Lung (tissue), 11 donors: ENCODE measurements at regions not wholly inside any gene's neighbourhood (a gene's known extent, or its start where the extent isn't known, plus 50 kb on each side); places are given as distances from the start of the nearest gene placed in this dataset.
A peak's percentile ranks its signal among the peaks of the same experiment; 100 is the strongest.

Experiments used
- ATAC-seq: fragments of 200-7000 bp; cut with Tn5 transposase; one replicate; pipeline ENCODE4 v1.9.1; 2020; ENCODE audit warnings: moderate number of reproducible peaks; ENCODE audit not compliant: insufficient read depth, low FRiP score
- DNase-seq, 3 donors: peaks; one replicate each; pipeline ENCODE4 v3.0.0-alpha.2; 2013 to 2017
- H3K27ac ChIP-seq, 2 donors: one replicate each; pipeline ENCODE4 v1.5.1; 2013; ENCODE audit warnings: mild to moderate bottlenecking in 2 of 2, moderate library complexity in 2 of 2, control low read depth in 1 of 2, inconsistent platforms in 1 of 2, low read depth in 1 of 2, low read length in 1 of 2
- H3K27me3 ChIP-seq, 3 donors: one replicate each; pipeline ENCODE4 v1.5.1; 2013; ENCODE audit warnings: low read length in 2 of 3; ENCODE audit not compliant: control insufficient read depth in 3 of 3, insufficient read depth in 3 of 3
- H3K36me3 ChIP-seq, 4 donors: one replicate each; pipeline ENCODE4 v1.5.1; 2013; ENCODE audit warnings: low read length in 4 of 4, mild to moderate bottlenecking in 1 of 4, moderate library complexity in 1 of 4; ENCODE audit not compliant: control insufficient read depth in 4 of 4, insufficient read depth in 4 of 4
- H3K4me1 ChIP-seq, 5 donors: one replicate each; pipeline ENCODE4 v1.5.1; 2013; ENCODE audit warnings: low read length in 5 of 5, mild to moderate bottlenecking in 2 of 5, moderate library complexity in 1 of 5; ENCODE audit not compliant: control insufficient read depth in 5 of 5, insufficient read depth in 5 of 5
- H3K4me3 ChIP-seq: one replicate; pipeline ENCODE4 v1.5.1; 2013; ENCODE audit warnings: mild to moderate bottlenecking, control low read depth, moderate library complexity
- H3K9ac ChIP-seq, 2 donors: one replicate each; pipeline ENCODE4 v1.5.1; 2013; ENCODE audit warnings: low read length in 2 of 2, control low read depth in 1 of 2; ENCODE audit not compliant: insufficient read depth in 1 of 2
- H3K9me3 ChIP-seq, 4 donors: one replicate each; pipeline ENCODE4 v1.5.1; 2013; ENCODE audit warnings: low read length in 3 of 4, mild to moderate bottlenecking in 1 of 4, moderate library complexity in 1 of 4; ENCODE audit not compliant: control insufficient read depth in 4 of 4, insufficient read depth in 3 of 4
- CTCF ChIP-seq: IDR thresholded peaks from 2 replicates; pipeline ENCODE4 v1.5.1; 2012; ENCODE audit warnings: mild to moderate bottlenecking; ENCODE audit errors: control extremely low read depth, extremely low read depth
- WGBS, 2 donors: extraction: QIAGEN DNeasy Blood & Tissue Kit; methylation state at CpG; one replicate each; pipeline ENCODE4 v1.1.7; 2013; 5-methylcytosine and 5-hydroxymethylcytosine counted together
- donor health status: control.
- donor health status: control.
- donor health status: Bipolar disorder and iron deficiency.
- donor health status: healthy.
- donor health status: DM: yes; HTN: yes; CAD: no.

DNA sequence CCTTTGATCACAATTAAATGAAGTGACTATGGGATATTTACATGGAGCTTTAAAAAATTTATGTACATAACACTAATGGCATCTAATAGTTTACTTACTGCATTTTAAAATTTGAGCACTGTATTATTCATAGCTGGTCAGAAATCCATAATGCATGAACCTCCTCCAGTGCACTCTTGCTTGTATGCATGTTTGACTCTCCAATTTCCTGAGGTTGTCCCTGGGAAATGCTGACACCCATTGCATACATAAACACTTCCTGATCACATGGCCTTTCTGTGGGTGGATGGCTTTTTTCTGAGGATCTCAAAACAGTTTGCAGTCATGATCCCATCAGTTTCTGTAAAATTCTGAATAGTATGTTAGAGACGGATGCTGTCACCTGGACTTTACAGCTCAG lies 577.8 kb downstream of the REEP3 start:
- Histone ChIP-seq H3K4me1 (no peaks in the 10 kb centered on the region), H3K36me3 (no peaks in the 10 kb centered on the region), H3K4me3 (no peak overlapping the region), H3K27me3 (no peaks in the 10 kb centered on the region), H3K9ac (no peak overlapping the region), H3K27ac (no peak overlapping the region), H3K9me3 (no peaks in the 10 kb centered on the region)
- no peak for TF ChIP-seq CTCF
- DNase-seq (no peak), ATAC-seq (no peak)
- WGBS, 2 donors, result 80 to 91% methylated on average over 1 of the region's 1 CpG

GRCh38 chr10:64101606-64102263 lies 580.5 kb downstream of the REEP3 start:
- Histone ChIP-seq H3K9me3 (peaks cover 0 to 2% (median 0%) of the 10 kb centered on the region in 4 donors), H3K27me3 (no peaks in the 10 kb centered on the region), H3K9ac (no peak overlapping the region), H3K36me3 (no peaks in the 10 kb centered on the region), H3K4me1 (no peaks in the 10 kb centered on the region), H3K4me3 (no peak overlapping the region), H3K27ac (no peak overlapping the region)
- ATAC-seq (no peak), DNase-seq (peak in 2 of 3 donors; percentile 27 to 59)
- 68 to 69% methylated on average over 3 of the region's 3 CpGs for WGBS, 2 donors
- no peak for TF ChIP-seq CTCF

DNA sequence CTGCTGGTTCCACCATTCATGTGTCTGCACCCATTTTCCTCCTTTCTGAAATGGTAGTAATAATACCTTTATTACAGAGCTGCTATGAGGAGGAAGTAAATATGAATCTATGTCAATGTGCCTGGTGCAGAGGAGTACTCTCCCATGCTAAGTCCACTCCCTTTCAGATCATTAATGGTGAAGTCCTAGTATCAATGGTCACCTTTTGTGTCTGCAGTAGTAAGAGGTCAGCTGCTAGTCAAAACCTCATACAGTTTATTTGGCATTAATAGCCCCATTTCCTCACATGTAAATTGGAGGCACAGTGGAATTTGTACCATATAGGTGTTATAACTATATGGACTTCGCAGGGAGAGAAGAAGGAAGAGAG lies 581.0 kb downstream of the REEP3 start:
- Histone ChIP-seq H3K9ac (no peak overlapping the region), H3K9me3 (peaks cover 0 to 4% (median 0%) of the 10 kb centered on the region in 4 donors), H3K27me3 (no peaks in the 10 kb centered on the region), H3K36me3 (no peaks in the 10 kb centered on the region), H3K27ac (no peak overlapping the region), H3K4me1 (no peaks in the 10 kb centered on the region), H3K4me3 (no peak overlapping the region)
- 88 to 100% methylated on average over 1 of the region's 1 CpG for WGBS, 2 donors
- no peak for ATAC-seq
- no peak for DNase-seq
- no peak for TF ChIP-seq CTCF

- H3K4me3 ChIP-seq, result no peak overlapping the region
- TF ChIP-seq CTCF, result no peak
- 88% methylated on average over 2 of the region's 2 CpGs for WGBS, 2 donors
- DNase-seq, result no peak
- no peak overlapping the region for H3K27ac ChIP-seq
- no peaks in the 10 kb centered on the region for H3K4me1 ChIP-seq
- H3K9me3 ChIP-seq, result peaks cover 0 to 4% (median 0%) of the 10 kb centered on the region in 4 donors
- H3K9ac ChIP-seq, result no peak overlapping the region
- ATAC-seq, result no peak
- no peaks in the 10 kb centered on the region for H3K27me3 ChIP-seq
- no peaks in the 10 kb centered on the region for H3K36me3 ChIP-seq
Measured at GRCh38 chr10:64102916-64103315, 581.7 kb downstream of the REEP3 start.
